DND-41 (cell line): ENCODE measurements at regions not wholly inside any gene's neighbourhood (a gene's known extent, or its start where the extent isn't known, plus 50 kb on each side); places are given as distances from the start of the nearest gene placed in this dataset.
"Not testable (repeated sequence)": the region's sequence is repeated elsewhere in the genome, so short reads cannot be mapped to it uniquely, and the experiment has no call there.

Source experiments
- ATAC-seq: fragments of 200-7000 bp; cut with Tn5 transposase; 3 replicates; pipeline ENCODE4 v1.9.1; 2021; ENCODE audit warnings: low read depth; ENCODE audit not compliant: insufficient read depth
- DNase-seq: peaks from one replicate; pipeline ENCODE4 v3.0.0-alpha.2; 2020
- H2AFZ ChIP-seq: 2 replicates; pipeline ENCODE4 v1.6.0; 2012; ENCODE audit warnings: low read depth, low read length
- H3K27ac ChIP-seq: 2 replicates; pipeline ENCODE4 v1.5.1; 2012; ENCODE audit warnings: low read length, inconsistent platforms
- H3K27me3 ChIP-seq: fragments of 200-600 bp; sonication (generic); 2 replicates; pipeline ENCODE4 v1.6.0; 2012; ENCODE audit warnings: low read length, mild to moderate bottlenecking, inconsistent platforms; ENCODE audit not compliant: insufficient read depth, poor library complexity
- H3K36me3 ChIP-seq: 2 replicates; pipeline ENCODE4 v1.5.1; 2012; ENCODE audit warnings: low read length, inconsistent platforms; ENCODE audit not compliant: insufficient read depth
- H3K4me1 ChIP-seq: 2 replicates; pipeline ENCODE4 v1.5.1; 2012; ENCODE audit warnings: mild to moderate bottlenecking, low read length; ENCODE audit not compliant: insufficient read depth
- H3K4me2 ChIP-seq: 2 replicates; pipeline ENCODE4 v1.6.0; 2012; ENCODE audit warnings: mild to moderate bottlenecking, moderate library complexity, low read length, inconsistent platforms; ENCODE audit not compliant: insufficient read depth
- H3K4me3 ChIP-seq, 2 experiments: fragments of 200-600 bp in 1 of 2; shearing (Covaris generic) in 1 of 2; 2 replicates each; pipeline ENCODE4 v1.5.1; 2012 to 2016; ENCODE audit warnings: inconsistent platforms in 2 of 2, low read length in 2 of 2, mild to moderate bottlenecking in 2 of 2, low read depth in 1 of 2, moderate library complexity in 1 of 2
- H3K79me2 ChIP-seq: 2 replicates; pipeline ENCODE4 v1.6.0; 2012; ENCODE audit warnings: low read length, inconsistent platforms; ENCODE audit not compliant: insufficient read depth
- H3K9ac ChIP-seq: 2 replicates; pipeline ENCODE4 v1.6.0; 2012; ENCODE audit warnings: low read depth, mild to moderate bottlenecking, inconsistent platforms, low read length, moderate library complexity
- H3K9me3 ChIP-seq: 2 replicates; pipeline ENCODE4 v1.5.1; 2012; ENCODE audit warnings: low read length, moderate library complexity, mild to moderate bottlenecking, inconsistent platforms; ENCODE audit not compliant: insufficient read depth, severe bottlenecking
- H4K20me1 ChIP-seq: 2 replicates; pipeline ENCODE4 v1.6.0; 2012; ENCODE audit warnings: low read length; ENCODE audit not compliant: insufficient read depth
- CTCF ChIP-seq: IDR thresholded peaks from 2 replicates; pipeline ENCODE4 v1.5.1; 2012; ENCODE audit warnings: borderline replicate concordance, low read length, moderate library complexity, mild to moderate bottlenecking; ENCODE audit not compliant: poor library complexity, severe bottlenecking; ENCODE audit errors: extremely low read depth
- EZH2 ChIP-seq: IDR thresholded peaks from 3 replicates; pipeline ENCODE4 v1.6.1; 2012; ENCODE audit warnings: borderline replicate concordance, low read depth, mild to moderate bottlenecking, moderate library complexity, low read length, inconsistent platforms; ENCODE audit not compliant: severe bottlenecking

- no peak overlapping the region for H3K27ac ChIP-seq
- DNase-seq (no peak), ATAC-seq (no peak)
- no peaks in the 10 kb centered on the region for H3K79me2 ChIP-seq
- H2AFZ ChIP-seq, result no peak overlapping the region
- H3K9me3 ChIP-seq, result no peaks in the 10 kb centered on the region
- TF ChIP-seq CTCF (no peak), EZH2 (no peak)
- H3K36me3 ChIP-seq, result no peaks in the 10 kb centered on the region
- no peaks in the 10 kb centered on the region for H4K20me1 ChIP-seq
- no peak overlapping the region for H3K4me2 ChIP-seq
- H3K27me3 ChIP-seq, result no peaks in the 10 kb centered on the region
- no peak overlapping the region for H3K4me3 ChIP-seq
- H3K9ac ChIP-seq, result no peak overlapping the region
- H3K4me1 ChIP-seq, result no peaks in the 10 kb centered on the region
These were observed 165.9 kb upstream of the ARHGAP5 start for GRCh38 chr14:31911160-31911559.

- no peaks in the 10 kb centered on the region for H3K27me3 ChIP-seq
- no peaks in the 10 kb centered on the region for H4K20me1 ChIP-seq
- ATAC-seq (no peak), DNase-seq (no peak)
- H3K9me3 ChIP-seq, result no peaks in the 10 kb centered on the region
- H3K4me3 ChIP-seq, result no peak overlapping the region
- no peaks in the 10 kb centered on the region for H3K36me3 ChIP-seq
- H3K9ac ChIP-seq, result no peak overlapping the region
- no peak overlapping the region for H3K4me2 ChIP-seq
- no peak overlapping the region for H2AFZ ChIP-seq
- no peak overlapping the region for H3K27ac ChIP-seq
- H3K4me1 ChIP-seq, result no peaks in the 10 kb centered on the region
- TF ChIP-seq CTCF, result no peak
- TF ChIP-seq EZH2, result no peak
- H3K79me2 ChIP-seq, result no peaks in the 10 kb centered on the region
These were observed 163.7 kb upstream of the ARHGAP5 start for GRCh38 chr14:31913370-31913769.

- H3K4me2 ChIP-seq, H3K4me3 ChIP-seq, H3K79me2 ChIP-seq, H3K9me3 ChIP-seq, H2AFZ ChIP-seq, DNase-seq, H3K27ac ChIP-seq, H3K36me3 ChIP-seq, H4K20me1 ChIP-seq, ATAC-seq, H3K9ac ChIP-seq, H3K4me1 ChIP-seq, H3K27me3 ChIP-seq: not testable (repeated sequence)
These were observed 158.8 kb upstream of the ARHGAP5 start for GRCh38 chr14:31918289-31918688.

GRCh38 chr14:31920001-31920400 lies 157.1 kb upstream of the ARHGAP5 start:
- Histone ChIP-seq H4K20me1 (no peaks in the 10 kb centered on the region), H3K4me3 (no peak overlapping the region), H2AFZ (no peak overlapping the region), H3K27me3 (no peaks in the 10 kb centered on the region), H3K9ac (no peak overlapping the region), H3K4me1 (no peaks in the 10 kb centered on the region), H3K4me2 (no peak overlapping the region), H3K36me3 (no peaks in the 10 kb centered on the region), H3K79me2 (no peaks in the 10 kb centered on the region), H3K27ac (no peak overlapping the region), H3K9me3 (no peaks in the 10 kb centered on the region)
- TF ChIP-seq EZH2, result no peak
- TF ChIP-seq CTCF, result no peak
- DNase-seq (no peak), ATAC-seq (no peak)
